ENCODE measurements at regions not wholly inside any gene's neighbourhood (a gene's known extent, or its start where the extent isn't known, plus 50 kb on each side); places are given as distances from the start of the nearest gene placed in this dataset.

DNA sequence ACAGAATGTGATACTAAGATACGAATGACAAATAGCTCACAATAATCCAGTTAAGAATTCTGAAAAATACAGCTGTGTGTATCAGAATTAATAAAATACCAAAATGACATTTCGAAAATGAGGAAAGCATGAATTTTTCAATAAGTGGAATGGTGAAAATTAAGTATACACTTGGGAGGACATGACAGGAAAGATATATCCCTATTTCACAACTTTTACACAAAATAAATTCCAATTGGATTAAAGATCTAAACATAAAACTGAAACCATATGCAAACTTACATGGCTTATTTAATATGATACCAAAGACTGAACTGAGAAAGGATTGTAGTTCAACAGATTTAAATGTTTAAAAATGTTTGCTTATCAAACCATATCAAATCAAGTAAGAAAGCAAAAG, 510.4 kb upstream of the ADAMTS5 start:
- TF ChIP-seq CTCF (conservative IDR thresholded peaks at IDR 0.05), result no peak
- TF ChIP-seq ZFX (IDR thresholded peaks at IDR 0.05), result no peak
